ENCODE measurements at regions not wholly inside any gene's neighbourhood (a gene's known extent, or its start where the extent isn't known, plus 50 kb on each side); places are given as distances from the start of the nearest gene placed in this dataset.

- Histone ChIP-seq H3K36me3 (no peaks in the 10 kb centered on the region), H3K9me3 (no peaks in the 10 kb centered on the region), H3K4me3 (no peak overlapping the region), H3K27ac (no peak overlapping the region), H3K27me3 (replicated peaks in 1 of 7) (peaks cover 0 to 67% (median 0%) of the 10 kb centered on the region in 7 donors), H3K4me1 (no peaks in the 10 kb centered on the region)
- 63 to 73% (median 70%) methylated on average over 9 of the region's 9 CpGs for WGBS, 5 donors
- TF ChIP-seq POLR2AphosphoS5 (IDR thresholded peaks at IDR 0.05): no peak
- TF ChIP-seq CTCF (IDR thresholded peaks at IDR 0.05 in 8 of 11, conservative IDR thresholded peaks at IDR 0.05 in 3 of 11): no peak
- no peak for TF ChIP-seq POLR2A (IDR thresholded peaks at IDR 0.05)
- DNase-seq: no peak
- intact Hi-C loops (cut with DNase I; ENCODE audit: low total_unique reads): no loop called here
Observed at GRCh38 chr15:59862191-59863155, 141.6 kb upstream of the FOXB1 start.

DNA sequence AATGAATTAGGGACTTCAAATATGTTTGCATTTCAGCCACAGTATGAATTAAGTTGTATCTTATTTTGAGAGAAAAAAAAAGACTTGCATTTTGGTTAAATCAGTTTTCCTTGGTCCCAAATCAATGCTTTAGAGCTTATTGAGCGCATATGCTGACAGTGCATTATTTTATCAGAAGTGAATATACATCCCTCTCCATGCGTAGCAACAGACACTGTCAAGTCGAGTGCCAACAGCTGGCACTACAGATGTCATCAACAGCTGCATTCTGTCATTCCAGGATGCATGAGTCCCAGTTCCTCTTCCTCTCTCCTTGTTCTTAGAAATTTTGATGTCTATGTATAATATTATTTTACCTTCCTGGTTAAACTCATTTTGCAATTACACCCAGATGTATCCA lies 156.1 kb upstream of the FOXB1 start:
- DNase-seq: no peak

DNA sequence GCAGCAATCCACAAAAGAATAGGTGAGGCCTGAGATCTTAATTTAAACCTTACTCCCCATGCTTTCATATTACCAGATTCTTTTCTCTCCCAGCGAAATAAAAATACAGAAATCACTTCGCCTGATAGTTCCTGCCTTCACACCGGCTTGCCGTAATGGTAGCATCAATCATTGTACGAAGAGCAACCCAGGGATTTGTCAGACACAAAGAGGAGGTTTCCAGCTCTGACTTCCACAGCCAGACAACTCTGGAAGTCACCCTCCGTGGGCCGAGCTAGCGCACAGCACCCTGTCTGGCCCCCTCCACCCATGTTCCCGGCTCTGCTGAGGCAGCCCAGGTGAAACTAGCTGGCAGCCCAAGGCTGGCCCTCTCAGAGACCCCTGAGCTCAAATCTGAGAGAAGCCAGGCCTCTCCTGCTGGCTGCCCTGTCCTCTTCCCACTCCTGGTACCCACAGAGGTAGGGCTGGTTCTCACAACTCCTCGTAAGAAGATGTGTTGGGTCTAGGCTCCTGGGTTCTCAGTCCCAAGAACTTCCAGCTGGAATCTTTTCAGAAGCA lies 156.9 kb upstream of the BNIP2 start:
- TF ChIP-seq CTCF (IDR thresholded peaks at IDR 0.05 in 8 of 11, conservative IDR thresholded peaks at IDR 0.05 in 3 of 11) (no peak), POLR2AphosphoS5 (IDR thresholded peaks at IDR 0.05) (no peak), POLR2A (IDR thresholded peaks at IDR 0.05) (no peak)
- H3K27me3 ChIP-seq (replicated peaks in 1 of 7): peaks cover 0 to 28% (median 0%) of the 10 kb centered on the region in 7 donors
- H3K27ac ChIP-seq: no peak overlapping the region
- WGBS, 5 donors: 83 to 89% (median 85%) methylated on average over 10 of the region's 10 CpGs
- no peaks in the 10 kb centered on the region for H3K9me3 ChIP-seq
- DNase-seq: no peak
- intact Hi-C loops (cut with DNase I; ENCODE audit: low total_unique reads): no loop called here
- H3K4me1 ChIP-seq: no peaks in the 10 kb centered on the region
- no peaks in the 10 kb centered on the region for H3K36me3 ChIP-seq
- no peak overlapping the region for H3K4me3 ChIP-seq

More for the DNA sequence above, 156.1 kb upstream of the FOXB1 start:
- 51 to 75% (median 56%) methylated on average over 3 of the region's 3 CpGs for WGBS, 5 donors
- Histone ChIP-seq H3K36me3 (no peaks in the 10 kb centered on the region), H3K9me3 (no peaks in the 10 kb centered on the region), H3K27me3 (replicated peaks in 1 of 7) (peaks cover 0 to 35% (median 0%) of the 10 kb centered on the region in 7 donors), H3K4me3 (no peak overlapping the region), H3K4me1 (no peaks in the 10 kb centered on the region), H3K27ac (no peak overlapping the region)
- TF ChIP-seq POLR2A (IDR thresholded peaks at IDR 0.05) (no peak), POLR2AphosphoS5 (IDR thresholded peaks at IDR 0.05) (no peak), CTCF (IDR thresholded peaks at IDR 0.05 in 8 of 11, conservative IDR thresholded peaks at IDR 0.05 in 3 of 11) (no peak)
- intact Hi-C loops (cut with DNase I; ENCODE audit: low total_unique reads): no loop called here

GRCh38 chr15:59843609-59844008 lies 154.5 kb upstream of the BNIP2 start:
- H3K4me1 ChIP-seq: peaks cover 0 to 4% (median 0%) of the 10 kb centered on the region in 6 donors
- H3K4me3 ChIP-seq: no peak overlapping the region
- H3K27ac ChIP-seq: no peak overlapping the region
- H3K27me3 ChIP-seq (replicated peaks in 1 of 7): peaks cover 0 to 25% (median 0%) of the 10 kb centered on the region in 7 donors
- DNase-seq: no peak
- 62 to 72% (median 66%) methylated on average over 4 of the region's 4 CpGs for WGBS, 5 donors
- TF ChIP-seq POLR2AphosphoS5 (IDR thresholded peaks at IDR 0.05) (no peak), POLR2A (IDR thresholded peaks at IDR 0.05) (no peak), CTCF (IDR thresholded peaks at IDR 0.05 in 8 of 11, conservative IDR thresholded peaks at IDR 0.05 in 3 of 11) (no peak)
- intact Hi-C loops (cut with DNase I; ENCODE audit: low total_unique reads): no loop called here
- H3K36me3 ChIP-seq: no peaks in the 10 kb centered on the region
- H3K9me3 ChIP-seq: no peaks in the 10 kb centered on the region

All from spleen (tissue), 11 donors.